Keratinocyte (primary cell): ENCODE measurements at regions not wholly inside any gene's neighbourhood (a gene's known extent, or its start where the extent isn't known, plus 50 kb on each side); places are given as distances from the start of the nearest gene placed in this dataset.

Experiments used
- DNase-seq: peaks from one replicate; pipeline ENCODE4 v3.0.0-alpha.2; 2011; ENCODE audit warnings: low read depth, missing footprints, low spot score
- FAIRE-seq: peaks from 2 replicates; lab custom pipeline; 2011; peaks lifted over from hg19 to GRCh38; lab: Jason Lieb, UNC
- H2AFZ ChIP-seq: 2 replicates; pipeline ENCODE4 v1.6.0; 2012; ENCODE audit warnings: low read length, control low read depth, inconsistent platforms; ENCODE audit not compliant: control insufficient read depth
- H3K27ac ChIP-seq: 2 replicates; pipeline ENCODE4 v1.5.1; 2011; ENCODE audit warnings: low read length; ENCODE audit not compliant: control insufficient read depth, insufficient read depth
- H3K27me3 ChIP-seq: 3 replicates; pipeline ENCODE4 v1.6.0; 2011; ENCODE audit warnings: low read length; ENCODE audit not compliant: control insufficient read depth, insufficient read depth; ENCODE audit errors: extremely low read depth
- H3K36me3 ChIP-seq, 2 experiments: 2 replicates in 1 of 2; 3 replicates in 1 of 2; pipeline ENCODE4 v1.5.1; 2011; ENCODE audit warnings: low read length in 2 of 2, mild to moderate bottlenecking in 1 of 2; ENCODE audit not compliant: control insufficient read depth in 2 of 2, insufficient read depth in 2 of 2; ENCODE audit errors: extremely low read depth in 1 of 2
- H3K4me1 ChIP-seq: 3 replicates; pipeline ENCODE4 v1.5.1; 2011; ENCODE audit warnings: low read length; ENCODE audit not compliant: control insufficient read depth, insufficient read depth; ENCODE audit errors: extremely low read depth
- H3K4me2 ChIP-seq: 3 replicates; pipeline ENCODE4 v1.6.0; 2011; ENCODE audit warnings: low read depth, low read length; ENCODE audit not compliant: control insufficient read depth, insufficient read depth; ENCODE audit errors: extremely low read depth
- H3K4me3 ChIP-seq, 3 experiments: fragments of 200-600 bp in 1 of 3; sonication (generic) in 1 of 3; 2 replicates in 2 of 3; 3 replicates in 1 of 3; pipeline ENCODE4 v1.5.1; 2011 to 2016; ENCODE audit warnings: low read length in 3 of 3, mild to moderate bottlenecking in 3 of 3, control low read depth in 2 of 3, inconsistent platforms in 1 of 3, low read depth in 1 of 3, mixed read lengths in 1 of 3, mixed run types in 1 of 3, moderate library complexity in 1 of 3; ENCODE audit not compliant: control insufficient read depth in 2 of 3, insufficient read depth in 2 of 3; ENCODE audit errors: extremely low read depth in 1 of 3
- H3K79me2 ChIP-seq: 2 replicates; pipeline ENCODE4 v1.6.0; 2012; ENCODE audit warnings: low read length; ENCODE audit not compliant: control insufficient read depth, insufficient read depth
- H3K9ac ChIP-seq: 3 replicates; pipeline ENCODE4 v1.6.0; 2011; ENCODE audit warnings: low read length; ENCODE audit not compliant: control insufficient read depth, insufficient read depth; ENCODE audit errors: extremely low read depth
- H3K9me1 ChIP-seq: 3 replicates; pipeline ENCODE4 v1.6.0; 2011; ENCODE audit warnings: low read length; ENCODE audit not compliant: control insufficient read depth, insufficient read depth; ENCODE audit errors: extremely low read depth
- H3K9me3 ChIP-seq: 2 replicates; pipeline ENCODE4 v1.5.1; 2012; ENCODE audit warnings: low read depth, low read length; ENCODE audit not compliant: control insufficient read depth
- H4K20me1 ChIP-seq: 3 replicates; pipeline ENCODE4 v1.6.0; 2011; ENCODE audit warnings: low read length; ENCODE audit not compliant: control insufficient read depth, insufficient read depth; ENCODE audit errors: extremely low read depth
- CTCF ChIP-seq, 3 experiments: IDR thresholded peaks in 1 of 3; conservative IDR thresholded peaks in 1 of 3; optimal IDR thresholded peaks in 1 of 3; 2 replicates in 2 of 3; 3 replicates in 1 of 3; pipeline versions ENCODE3 to v1.5.1; 2011; ENCODE audit warnings: low read length in 3 of 3, mild to moderate bottlenecking in 3 of 3, moderate library complexity in 2 of 3, control low read depth in 1 of 3, inconsistent platforms in 1 of 3; ENCODE audit not compliant: insufficient read depth in 2 of 3; ENCODE audit errors: extremely low read depth in 1 of 3
- EZH2 ChIP-seq: IDR thresholded peaks from one replicate; pipeline ENCODE4 v1.6.1; 2012; ENCODE audit warnings: inconsistent platforms, mild to moderate bottlenecking, low read length, moderate library complexity
- dilution Hi-C: fragments of 300-500 bp; cut with MboI; formaldehyde crosslinking; loops from one replicate; pipeline ENCODE4 v1.7.0; 2020; ENCODE audit warnings: low sequenced_read_pairs; ENCODE audit not compliant: extremely low pct_ligation_motif_present

DNA sequence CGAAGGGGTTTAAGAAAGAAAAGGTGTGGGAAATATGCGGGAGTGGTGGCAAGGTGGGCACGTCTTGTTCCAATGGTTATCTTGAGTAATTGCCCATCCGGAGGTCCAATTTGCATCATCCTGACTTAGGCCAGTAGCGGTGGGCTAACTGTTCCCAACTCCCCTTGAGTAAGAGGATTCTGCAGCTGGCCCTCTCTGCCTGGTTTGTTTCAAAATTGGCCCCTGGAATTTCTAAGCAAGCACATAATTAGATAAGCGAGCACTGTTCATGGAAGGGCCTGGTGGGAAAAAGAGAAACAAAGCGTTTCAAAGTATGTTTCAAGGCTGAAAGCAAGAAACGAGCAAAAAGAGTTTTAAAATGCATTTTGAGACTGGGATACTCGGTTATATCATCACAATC is 198.2 kb downstream of the CEP135 start:
- Histone ChIP-seq H2AFZ (no peak overlapping the region), H3K4me3 (no peak overlapping the region), H3K9ac (no peak overlapping the region), H3K79me2 (no peaks in the 10 kb centered on the region), H3K27me3 (no peaks in the 10 kb centered on the region), H3K4me1 (no peaks in the 10 kb centered on the region), H3K4me2 (no peak overlapping the region), H3K27ac (no peak overlapping the region), H3K9me1 (no peaks in the 10 kb centered on the region), H3K9me3 (no peaks in the 10 kb centered on the region), H4K20me1 (no peaks in the 10 kb centered on the region), H3K36me3 (no peaks in the 10 kb centered on the region)
- FAIRE-seq (no peak), DNase-seq (no peak)
- dilution Hi-C loops: no loop called here
- no peak for TF ChIP-seq CTCF (optimal IDR thresholded peaks at IDR 0.05 in 1 of 3, IDR thresholded peaks at IDR 0.05 in 1 of 3, conservative IDR thresholded peaks at IDR 0.05 in 1 of 3; ENCODE audit: extremely low read depth in 1 of 3, insufficient read depth in 2 of 3, low read length in 3 of 3)
- TF ChIP-seq EZH2: no peak

- Histone ChIP-seq H3K9ac (no peak overlapping the region), H3K27ac (no peak overlapping the region), H3K4me3 (no peak overlapping the region), H2AFZ (no peak overlapping the region), H4K20me1 (no peaks in the 10 kb centered on the region), H3K4me1 (no peaks in the 10 kb centered on the region), H3K9me3 (no peaks in the 10 kb centered on the region), H3K27me3 (no peaks in the 10 kb centered on the region), H3K36me3 (no peaks in the 10 kb centered on the region), H3K9me1 (no peaks in the 10 kb centered on the region), H3K79me2 (no peaks in the 10 kb centered on the region), H3K4me2 (no peak overlapping the region)
- DNase-seq (no peak), FAIRE-seq (no peak)
- TF ChIP-seq EZH2 (no peak), CTCF (optimal IDR thresholded peaks at IDR 0.05 in 1 of 3, IDR thresholded peaks at IDR 0.05 in 1 of 3, conservative IDR thresholded peaks at IDR 0.05 in 1 of 3; ENCODE audit: extremely low read depth in 1 of 3, insufficient read depth in 2 of 3, low read length in 3 of 3) (no peak)
- dilution Hi-C loops: no loop called here
These were observed 193.3 kb downstream of the CEP135 start for GRCh38 chr4:56142088-56142487.
